Non-pigmented ciliary epithelial cell (primary cell): ENCODE measurements at regions not wholly inside any gene's neighbourhood (a gene's known extent, or its start where the extent isn't known, plus 50 kb on each side); places are given as distances from the start of the nearest gene placed in this dataset.

Source experiments
- DNase-seq: peaks from one replicate; pipeline ENCODE4 v3.0.0-alpha.2; 2010; ENCODE audit warnings: low read depth

GRCh38 chr9:38285236-38285635, 107.3 kb upstream of the ALDH1B1 start:
- no peak for DNase-seq

DNA sequence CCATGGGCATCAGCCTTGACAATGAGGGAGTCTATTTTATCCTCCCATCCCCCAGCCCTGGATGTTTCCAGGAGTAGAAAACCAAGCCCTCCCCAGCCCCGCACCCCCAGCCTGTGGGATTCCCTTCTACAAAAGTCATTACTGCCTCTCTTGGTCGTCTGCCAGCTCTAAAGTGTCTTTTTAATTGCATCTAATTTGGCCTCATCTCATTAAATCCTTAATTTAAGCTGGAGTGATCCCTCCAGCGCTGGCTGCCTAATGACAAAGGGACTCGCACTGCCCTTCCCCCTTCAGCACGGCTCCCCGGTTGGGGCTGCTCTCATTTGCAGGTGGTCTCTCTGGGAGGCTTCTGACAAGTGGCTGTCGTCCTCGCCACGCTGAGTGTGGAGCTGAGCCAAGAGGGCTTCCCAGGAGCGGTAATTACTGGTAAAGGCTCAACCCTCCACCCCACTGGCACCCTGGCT, 107.9 kb upstream of the ALDH1B1 start:
- no peak for DNase-seq

DNA sequence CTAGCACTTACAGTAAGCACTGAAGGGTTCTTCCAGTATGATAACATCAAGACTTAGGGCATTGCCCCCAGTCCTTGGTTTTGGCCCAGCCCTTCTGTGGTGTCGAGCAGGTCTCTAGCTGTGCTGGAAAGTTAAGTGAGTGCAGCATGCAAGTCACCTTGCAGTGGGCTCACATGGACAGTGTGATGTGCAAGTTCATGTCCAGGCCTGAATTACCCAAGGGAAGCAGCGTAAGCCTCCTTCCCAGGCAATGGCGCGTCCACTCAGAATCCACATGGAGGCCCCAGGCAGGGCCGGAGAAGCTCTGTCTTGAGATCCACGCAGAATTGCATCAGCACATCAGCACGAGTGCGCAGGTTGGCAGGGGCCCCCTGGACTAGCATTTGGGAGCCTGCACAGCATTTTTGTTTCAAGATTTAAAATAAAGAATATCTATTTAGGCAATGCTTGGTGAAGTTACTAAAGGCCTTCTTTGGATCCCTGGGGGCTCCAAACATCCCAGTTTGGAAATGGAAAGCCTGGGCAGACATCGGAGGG, 108.4 kb upstream of the ALDH1B1 start:
- DNase-seq, result no peak

- no peak for DNase-seq
Observed at GRCh38 chr9:38282756-38283155, 109.7 kb upstream of the ALDH1B1 start.

DNA sequence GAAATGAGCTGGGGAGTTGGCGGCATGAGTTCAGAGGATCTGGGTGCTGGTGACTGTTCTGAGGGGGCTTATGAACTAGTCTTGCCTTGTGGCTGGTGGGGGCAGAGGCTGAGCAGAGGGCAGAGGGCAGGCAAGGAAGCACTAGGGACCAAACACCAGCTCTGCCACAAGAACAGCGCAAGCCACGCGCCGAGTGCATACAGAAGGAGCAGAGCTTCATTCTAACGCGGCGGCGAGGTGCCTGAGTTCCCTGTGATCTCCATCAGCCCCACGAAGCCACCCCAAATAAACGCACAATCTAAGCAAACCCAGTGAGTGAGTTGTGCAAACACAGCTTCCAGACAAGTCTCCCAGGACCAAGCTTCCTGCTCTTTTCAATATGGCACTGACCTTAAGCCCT, 110.6 kb upstream of the ALDH1B1 start:
- no peak for DNase-seq

- no peak for DNase-seq
Observed at GRCh38 chr9:38281196-38281595, 111.3 kb upstream of the ALDH1B1 start.

DNA sequence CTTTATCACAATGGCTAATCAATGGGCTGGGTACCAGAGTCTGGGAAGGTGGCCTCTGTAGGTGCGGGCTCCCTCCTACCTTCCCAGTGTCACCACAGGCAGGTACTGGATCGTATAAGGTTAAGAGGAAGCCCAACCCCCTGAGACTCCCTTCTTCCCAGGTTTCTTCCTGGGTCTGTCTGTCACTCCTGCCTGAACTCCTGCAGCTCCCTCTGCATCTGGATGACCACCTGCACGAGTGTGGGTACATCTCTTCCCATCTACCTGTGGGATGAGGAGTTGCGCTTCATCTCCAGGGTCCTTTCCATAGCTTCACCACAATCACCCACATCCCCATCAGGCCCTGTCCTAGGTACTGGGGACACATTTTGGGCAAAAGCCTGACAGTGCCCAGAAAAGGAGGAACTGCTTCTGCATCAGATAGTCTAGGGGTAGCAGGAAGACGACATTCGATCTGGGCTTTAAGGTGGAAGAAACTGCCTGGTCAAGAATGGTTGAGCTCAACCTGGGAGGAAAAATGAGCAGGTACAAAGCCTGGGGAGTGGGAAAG, 112.2 kb upstream of the ALDH1B1 start:
- no peak for DNase-seq

- no peak for DNase-seq
Observed at GRCh38 chr9:38278931-38279679, 113.4 kb upstream of the ALDH1B1 start.

GRCh38 chr9:38278457-38278856, 114.0 kb upstream of the ALDH1B1 start:
- no peak for DNase-seq

DNA sequence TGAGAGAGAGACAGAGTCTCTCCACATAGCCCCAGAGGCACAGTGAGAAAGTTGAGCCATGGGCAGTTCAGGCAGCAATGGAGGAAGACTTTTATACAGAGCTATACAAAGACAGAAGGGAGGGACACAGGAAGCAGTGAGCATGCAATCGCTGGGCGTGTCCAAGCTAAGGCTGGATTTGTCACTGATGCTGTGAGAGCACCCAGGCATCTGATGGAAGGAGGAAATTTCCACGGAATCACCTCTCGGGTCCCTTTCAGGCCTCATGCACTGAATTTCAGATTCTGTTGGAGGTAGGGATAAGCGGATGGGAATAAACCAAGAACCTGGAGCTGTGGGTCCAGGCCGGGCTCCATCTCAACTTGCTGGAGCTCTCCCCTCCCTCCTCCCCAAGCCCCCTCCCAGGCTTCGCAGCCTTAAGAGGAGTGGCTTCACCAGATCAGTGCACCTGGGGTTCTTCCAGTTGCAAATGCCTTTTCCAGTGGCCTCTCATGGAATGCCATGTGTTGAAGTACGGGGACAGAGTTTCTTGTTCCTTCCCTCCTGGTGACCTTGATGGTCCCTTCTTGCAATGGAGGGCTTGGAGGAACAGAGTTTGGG, 114.8 kb upstream of the ALDH1B1 start:
- no peak for DNase-seq

GRCh38 chr9:38276771-38277439, 115.6 kb upstream of the ALDH1B1 start:
- DNase-seq, result no peak

DNA sequence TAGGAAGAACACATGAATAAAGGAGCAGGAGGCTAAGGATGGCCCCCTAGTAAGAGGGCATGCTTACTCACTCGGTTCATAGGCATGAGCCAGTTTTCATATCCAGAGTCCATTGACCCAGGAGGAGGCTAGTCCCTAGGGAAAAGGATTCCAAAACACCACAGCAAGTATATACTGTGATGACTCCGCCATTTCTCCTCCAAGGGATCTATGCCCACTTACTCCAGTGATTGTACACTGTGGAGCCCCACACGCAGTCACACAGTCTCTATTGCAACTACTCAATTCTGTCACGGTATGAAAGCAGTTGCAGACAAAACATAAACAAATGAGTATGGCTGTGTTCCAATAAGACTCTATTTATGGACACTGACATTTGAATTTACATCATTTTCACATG, 117.7 kb upstream of the ALDH1B1 start:
- no peak for DNase-seq

GRCh38 chr9:38272710-38273109, 119.8 kb upstream of the ALDH1B1 start:
- DNase-seq, result no peak

DNA sequence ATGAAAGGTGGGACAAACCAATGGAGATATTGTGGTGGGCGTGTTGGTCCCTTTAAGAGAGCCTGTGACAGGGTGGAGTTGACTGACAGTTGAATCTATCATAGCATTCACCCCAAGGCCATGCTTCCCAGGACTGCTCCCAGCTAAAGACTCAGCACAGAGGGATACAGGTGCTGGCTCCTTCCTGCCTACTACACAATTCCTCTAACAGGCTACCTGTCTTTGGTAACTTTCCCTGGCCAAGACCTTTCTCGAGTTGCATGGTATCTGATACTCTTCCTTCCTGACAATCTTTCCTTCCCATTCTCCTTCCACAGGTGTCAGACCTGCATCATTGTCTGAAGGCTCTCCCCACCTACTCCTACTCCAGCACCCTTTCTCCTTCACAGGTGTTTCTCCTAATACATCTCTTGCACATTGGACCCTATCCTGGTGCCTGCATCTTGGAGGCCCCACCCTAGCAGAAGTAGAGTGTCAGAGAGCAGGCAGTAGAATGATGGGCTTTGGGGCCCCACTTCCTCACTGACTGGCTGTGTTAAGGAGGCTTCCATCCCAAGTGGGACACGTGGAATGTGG, 120.7 kb upstream of the ALDH1B1 start:
- DNase-seq, result no peak

DNA sequence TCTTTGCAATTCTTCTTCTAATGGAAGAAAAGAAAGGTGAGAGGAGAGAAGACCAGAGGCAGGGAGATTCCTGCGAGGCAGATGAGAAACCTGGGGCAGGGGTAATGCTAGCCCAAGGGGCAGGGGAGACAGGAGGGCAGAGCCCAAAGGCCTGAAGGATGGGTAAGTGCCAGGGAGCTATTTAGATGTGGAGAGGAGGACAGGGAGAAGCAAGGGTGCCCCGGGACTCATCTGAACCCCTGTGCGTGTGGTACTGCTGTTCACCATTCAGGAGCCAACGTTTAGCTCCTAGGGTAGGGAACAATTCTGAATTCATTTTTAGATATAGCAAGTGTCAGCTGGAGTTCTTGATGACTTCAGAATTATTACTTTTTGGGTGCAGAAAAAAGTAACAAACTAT, 122.7 kb upstream of the ALDH1B1 start:
- no peak for DNase-seq

GRCh38 chr9:38263532-38263931, 129.0 kb upstream of the ALDH1B1 start:
- peak; percentile 18 for DNase-seq

DNA sequence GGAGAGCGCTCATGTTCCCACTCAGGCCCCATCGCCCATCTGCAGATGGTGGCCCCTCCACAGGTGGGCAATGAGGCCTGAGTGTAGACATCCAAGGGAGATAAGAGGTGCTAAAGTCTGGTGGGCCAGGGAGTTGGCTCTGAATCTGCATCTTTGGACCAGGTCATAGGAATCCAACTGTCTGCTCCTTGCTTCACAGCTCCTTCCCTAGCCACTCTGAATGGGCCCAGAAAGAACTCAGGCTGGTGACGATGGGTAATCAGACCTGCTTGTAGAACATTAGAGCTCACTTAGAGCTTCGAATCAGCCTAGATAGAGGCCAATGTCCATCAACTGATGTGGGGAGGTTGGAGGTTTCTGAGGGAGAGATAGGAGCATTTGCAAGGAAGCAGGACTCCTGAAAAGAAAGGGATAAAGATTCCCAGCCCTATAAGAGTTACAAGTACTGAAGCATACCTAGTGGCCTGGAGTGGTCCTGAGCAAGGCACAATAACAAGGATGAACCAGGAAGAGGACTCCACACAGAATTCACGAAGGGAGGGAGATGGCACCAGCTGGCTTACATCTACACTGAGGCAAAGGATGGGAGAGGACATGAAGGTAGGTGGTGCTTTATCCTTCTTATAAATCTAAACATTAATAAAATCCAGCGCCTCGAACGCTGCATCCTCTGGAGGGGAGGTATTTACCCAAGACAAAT, 132.8 kb upstream of the ALDH1B1 start:
- no peak for DNase-seq

DNA sequence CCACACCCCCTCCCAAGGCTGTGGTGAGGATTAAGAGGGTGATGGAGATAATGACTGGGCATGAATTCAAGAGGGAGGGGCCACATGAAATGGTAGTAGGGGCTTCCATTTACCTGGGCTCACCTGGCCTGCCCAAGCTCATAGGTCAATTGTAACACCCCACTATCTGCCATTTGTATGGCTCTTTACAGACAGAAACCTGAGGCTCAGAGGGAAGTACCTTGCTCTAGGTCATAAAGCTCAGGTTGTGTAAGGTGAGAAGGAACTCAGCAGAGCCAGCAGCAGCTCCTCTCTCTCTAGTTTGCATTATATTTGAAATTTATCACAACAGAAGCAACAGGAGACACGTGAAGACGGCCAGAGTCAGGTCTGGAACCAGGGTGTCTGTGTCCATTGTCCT, 133.4 kb upstream of the ALDH1B1 start:
- no peak for DNase-seq

GRCh38 chr9:38257626-38258215, 134.8 kb upstream of the ALDH1B1 start:
- DNase-seq, result no peak

- DNase-seq, result no peak
Observed at GRCh38 chr9:38256461-38256860, 136.0 kb upstream of the ALDH1B1 start.

DNA sequence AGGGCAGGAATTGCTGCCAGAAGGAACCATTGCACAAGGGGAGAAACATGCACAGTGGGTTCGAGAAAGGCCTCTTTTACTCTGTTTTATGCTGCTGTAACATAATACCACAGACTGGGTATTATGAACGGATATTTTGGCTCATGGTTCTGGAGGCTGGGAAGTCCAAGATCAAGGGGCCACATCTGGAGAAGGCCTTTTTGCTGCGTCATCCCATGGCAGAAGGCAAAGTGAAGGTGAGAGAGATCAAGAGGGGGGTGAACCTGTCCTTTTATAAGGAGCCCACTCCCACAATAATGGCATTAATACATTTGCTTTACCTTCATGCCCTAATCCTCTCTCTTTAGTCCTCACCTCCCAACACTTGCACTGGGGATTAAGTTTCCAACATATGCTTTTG, 136.9 kb upstream of the ALDH1B1 start:
- no peak for DNase-seq
